Stimulated activated naive CD8-positive, alpha-beta T cell treated with anti-CD3 and anti-CD28 coated beads, Interleukin-15, amount 100 ng/mL, for 72 hours (primary cell): ENCODE measurements at regions not wholly inside any gene's neighbourhood (a gene's known extent, or its start where the extent isn't known, plus 50 kb on each side); places are given as distances from the start of the nearest gene placed in this dataset.

ENCODE experiments used
- ATAC-seq: fragments of 150-1000 bp; cut with Tn5 transposase; 2 replicates; pipeline ENCODE4 v1.10.0; 2021; ENCODE audit warnings: mild to moderate bottlenecking, moderate library complexity
- DNase-seq, 2 donors: peaks; one replicate each; pipeline ENCODE4 v3.0.0; 2021 to 2022
- H3K27ac Mint-ChIP-seq, 2 donors: one replicate each; pipeline ENCODE4 v1.8.0; 2022; ENCODE audit warnings: mild to moderate bottlenecking in 2 of 2, mixed read lengths in 2 of 2, moderate library complexity in 2 of 2
- H3K27me3 Mint-ChIP-seq: one replicate; pipeline ENCODE4 v1.8.0; 2022; ENCODE audit warnings: mixed read lengths
- H3K4me1 Mint-ChIP-seq: one replicate; pipeline ENCODE4 v1.8.0; 2022; ENCODE audit warnings: mild to moderate bottlenecking, mixed read lengths
- H3K4me3 Mint-ChIP-seq, 2 donors: one replicate each; pipeline ENCODE4 v1.8.0; 2022; ENCODE audit warnings: mild to moderate bottlenecking in 2 of 2, mixed read lengths in 2 of 2, moderate library complexity in 1 of 2
- H3K9me3 Mint-ChIP-seq, 2 donors: one replicate each; pipeline ENCODE4 v1.8.0; 2022; ENCODE audit warnings: mixed read lengths in 2 of 2

GRCh38 chr18:56062931-56063330, 474.9 kb upstream of the TCF4 start:
- DNase-seq: no peak
- H3K27ac Mint-ChIP-seq: no peak overlapping the region
- no peak for ATAC-seq
- no peak overlapping the region for H3K4me3 Mint-ChIP-seq
- no peaks in the 10 kb centered on the region for H3K27me3 Mint-ChIP-seq
- no peaks in the 10 kb centered on the region for H3K4me1 Mint-ChIP-seq
- peaks cover 0 to 8% of the 10 kb centered on the region in 2 donors for H3K9me3 Mint-ChIP-seq

GRCh38 chr18:56060967-56061541, 473.1 kb upstream of the TCF4 start:
- ATAC-seq (no peak), DNase-seq (no peak)
- no peaks in the 10 kb centered on the region for H3K27me3 Mint-ChIP-seq
- H3K9me3 Mint-ChIP-seq: peaks cover 0 to 8% of the 10 kb centered on the region in 2 donors
- H3K4me1 Mint-ChIP-seq: no peaks in the 10 kb centered on the region
- H3K4me3 Mint-ChIP-seq: no peak overlapping the region
- H3K27ac Mint-ChIP-seq: no peak overlapping the region

- Mint-ChIP-seq H3K27me3 (no peaks in the 10 kb centered on the region), H3K4me1 (no peaks in the 10 kb centered on the region), H3K27ac (no peak overlapping the region), H3K4me3 (no peak overlapping the region), H3K9me3 (peaks cover 19 to 20% of the 10 kb centered on the region in 2 donors)
- DNase-seq: no peak
- ATAC-seq: no peak
These were observed 464.2 kb upstream of the TCF4 start for GRCh38 chr18:56052202-56052601.

GRCh38 chr18:56044239-56044638, 456.2 kb upstream of the TCF4 start:
- Mint-ChIP-seq H3K9me3 (peaks cover 24 to 25% of the 10 kb centered on the region in 2 donors), H3K27me3 (no peaks in the 10 kb centered on the region), H3K4me3 (no peak overlapping the region), H3K27ac (no peak overlapping the region), H3K4me1 (no peaks in the 10 kb centered on the region)
- DNase-seq (no peak), ATAC-seq (no peak)

GRCh38 chr18:56043641-56044061, 455.7 kb upstream of the TCF4 start:
- H3K4me1 Mint-ChIP-seq: no peaks in the 10 kb centered on the region
- no peaks in the 10 kb centered on the region for H3K27me3 Mint-ChIP-seq
- no peak overlapping the region for H3K4me3 Mint-ChIP-seq
- H3K9me3 Mint-ChIP-seq: peaks cover 19 to 22% of the 10 kb centered on the region in 2 donors
- no peak overlapping the region for H3K27ac Mint-ChIP-seq
- ATAC-seq: no peak
- DNase-seq: no peak

GRCh38 chr18:56042915-56043536, 455.0 kb upstream of the TCF4 start:
- Mint-ChIP-seq H3K9me3 (peaks cover 13 to 17% of the 10 kb centered on the region in 2 donors), H3K4me3 (no peak overlapping the region), H3K27me3 (no peaks in the 10 kb centered on the region), H3K4me1 (no peaks in the 10 kb centered on the region), H3K27ac (no peak overlapping the region)
- no peak for ATAC-seq
- no peak for DNase-seq

- ATAC-seq: no peak
- DNase-seq: no peak
- H3K27me3 Mint-ChIP-seq: no peaks in the 10 kb centered on the region
- H3K4me1 Mint-ChIP-seq: no peaks in the 10 kb centered on the region
- no peak overlapping the region for H3K4me3 Mint-ChIP-seq
- peaks cover 9 to 19% of the 10 kb centered on the region in 2 donors for H3K9me3 Mint-ChIP-seq
- H3K27ac Mint-ChIP-seq: no peak overlapping the region
These were observed 450.4 kb upstream of the TCF4 start for GRCh38 chr18:56038171-56039030.

- Mint-ChIP-seq H3K4me1 (no peaks in the 10 kb centered on the region), H3K27me3 (no peaks in the 10 kb centered on the region), H3K27ac (no peak overlapping the region), H3K4me3 (no peak overlapping the region), H3K9me3 (peaks cover 19 to 21% of the 10 kb centered on the region in 2 donors)
- no peak for ATAC-seq
- no peak for DNase-seq
These were observed 448.7 kb upstream of the TCF4 start for GRCh38 chr18:56036741-56037140.

- no peak for DNase-seq
- no peak for ATAC-seq
- Mint-ChIP-seq H3K27ac (no peak overlapping the region), H3K27me3 (no peaks in the 10 kb centered on the region), H3K4me1 (no peaks in the 10 kb centered on the region), H3K4me3 (no peak overlapping the region), H3K9me3 (peaks cover 19 to 21% of the 10 kb centered on the region in 2 donors)
These were observed 447.6 kb upstream of the TCF4 start for GRCh38 chr18:56035546-56035945.

GRCh38 chr18:56034949-56035348, 447.0 kb upstream of the TCF4 start:
- no peak for DNase-seq

GRCh38 chr18:56030060-56030459, 442.1 kb upstream of the TCF4 start:
- no peak for DNase-seq
- Mint-ChIP-seq H3K9me3 (peaks cover 4 to 21% of the 10 kb centered on the region in 2 donors), H3K4me3 (no peak overlapping the region), H3K4me1 (no peaks in the 10 kb centered on the region), H3K27ac (no peak overlapping the region), H3K27me3 (no peaks in the 10 kb centered on the region)
- no peak for ATAC-seq

More at GRCh38 chr18:56034949-56035348, 447.0 kb upstream of the TCF4 start:
- H3K4me1 Mint-ChIP-seq: no peaks in the 10 kb centered on the region
- ATAC-seq: no peak
- peaks cover 19 to 21% of the 10 kb centered on the region in 2 donors for H3K9me3 Mint-ChIP-seq
- H3K27me3 Mint-ChIP-seq: no peaks in the 10 kb centered on the region
- H3K4me3 Mint-ChIP-seq: no peak overlapping the region
- H3K27ac Mint-ChIP-seq: no peak overlapping the region

- peaks cover under 1 to 14% of the 10 kb centered on the region in 2 donors for H3K9me3 Mint-ChIP-seq
- DNase-seq (no peak), ATAC-seq (no peak)
- H3K4me1 Mint-ChIP-seq: no peaks in the 10 kb centered on the region
- no peak overlapping the region for H3K4me3 Mint-ChIP-seq
- H3K27me3 Mint-ChIP-seq: no peaks in the 10 kb centered on the region
- no peak overlapping the region for H3K27ac Mint-ChIP-seq
These were observed 440.5 kb upstream of the TCF4 start for GRCh38 chr18:56028514-56028913.

- Mint-ChIP-seq H3K9me3 (no peaks in the 10 kb centered on the region), H3K4me1 (no peaks in the 10 kb centered on the region), H3K27ac (no peak overlapping the region), H3K27me3 (no peaks in the 10 kb centered on the region), H3K4me3 (no peak overlapping the region)
- DNase-seq: no peak
- ATAC-seq: no peak
These were observed 438.5 kb upstream of the TCF4 start for GRCh38 chr18:56026509-56026908.

- no peak overlapping the region for H3K4me3 Mint-ChIP-seq
- no peaks in the 10 kb centered on the region for H3K27me3 Mint-ChIP-seq
- ATAC-seq (no peak), DNase-seq (no peak)
- H3K9me3 Mint-ChIP-seq: peaks cover 8 to 16% of the 10 kb centered on the region in 2 donors
- H3K4me1 Mint-ChIP-seq: no peaks in the 10 kb centered on the region
- H3K27ac Mint-ChIP-seq: no peak overlapping the region
These were observed 433.8 kb upstream of the TCF4 start for GRCh38 chr18:56021809-56022195.

GRCh38 chr18:56021136-56021808, 433.3 kb upstream of the TCF4 start:
- DNase-seq: no peak
- H3K4me1 Mint-ChIP-seq: no peaks in the 10 kb centered on the region
- ATAC-seq: no peak
- H3K4me3 Mint-ChIP-seq: no peak overlapping the region
- H3K9me3 Mint-ChIP-seq: peaks cover 8 to 16% of the 10 kb centered on the region in 2 donors
- no peak overlapping the region for H3K27ac Mint-ChIP-seq
- no peaks in the 10 kb centered on the region for H3K27me3 Mint-ChIP-seq
